ENCODE measurements at regions not wholly inside any gene's neighbourhood (a gene's known extent, or its start where the extent isn't known, plus 50 kb on each side); places are given as distances from the start of the nearest gene placed in this dataset.

GRCh38 chr6:121755485-121755884, 320.0 kb downstream of the GJA1 start:
- Histone ChIP-seq H3K4me3 (no peak overlapping the region), H3K27me3 (no peaks in the 10 kb centered on the region), H3K9me3 (no peaks in the 10 kb centered on the region), H3K4me1 (peaks cover 0 to 4% (median 0%) of the 10 kb centered on the region in 3 donors), H3K27ac (peak overlapping the region in 1 of 4 donors; percentile 4), H3K36me3 (no peaks in the 10 kb centered on the region)
- no peak for ATAC-seq
- TF ChIP-seq POLR2A (IDR thresholded peaks at IDR 0.05): no peak
- TF ChIP-seq EP300 (IDR thresholded peaks at IDR 0.05): no peak
- TF ChIP-seq, protein P1, sequence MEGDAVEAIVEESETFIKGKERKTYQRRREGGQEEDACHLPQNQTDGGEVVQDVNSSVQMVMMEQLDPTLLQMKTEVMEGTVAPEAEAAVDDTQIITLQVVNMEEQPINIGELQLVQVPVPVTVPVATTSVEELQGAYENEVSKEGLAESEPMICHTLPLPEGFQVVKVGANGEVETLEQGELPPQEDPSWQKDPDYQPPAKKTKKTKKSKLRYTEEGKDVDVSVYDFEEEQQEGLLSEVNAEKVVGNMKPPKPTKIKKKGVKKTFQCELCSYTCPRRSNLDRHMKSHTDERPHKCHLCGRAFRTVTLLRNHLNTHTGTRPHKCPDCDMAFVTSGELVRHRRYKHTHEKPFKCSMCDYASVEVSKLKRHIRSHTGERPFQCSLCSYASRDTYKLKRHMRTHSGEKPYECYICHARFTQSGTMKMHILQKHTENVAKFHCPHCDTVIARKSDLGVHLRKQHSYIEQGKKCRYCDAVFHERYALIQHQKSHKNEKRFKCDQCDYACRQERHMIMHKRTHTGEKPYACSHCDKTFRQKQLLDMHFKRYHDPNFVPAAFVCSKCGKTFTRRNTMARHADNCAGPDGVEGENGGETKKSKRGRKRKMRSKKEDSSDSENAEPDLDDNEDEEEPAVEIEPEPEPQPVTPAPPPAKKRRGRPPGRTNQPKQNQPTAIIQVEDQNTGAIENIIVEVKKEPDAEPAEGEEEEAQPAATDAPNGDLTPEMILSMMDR (IDR thresholded peaks at IDR 0.05): no peak
- TF ChIP-seq POLR2AphosphoS5 (IDR thresholded peaks at IDR 0.05): no peak
- 83 to 100% methylated on average over 1 of the region's 1 CpG for WGBS, 2 donors (ENCODE audit: low coverage in 1 of 2)

DNA sequence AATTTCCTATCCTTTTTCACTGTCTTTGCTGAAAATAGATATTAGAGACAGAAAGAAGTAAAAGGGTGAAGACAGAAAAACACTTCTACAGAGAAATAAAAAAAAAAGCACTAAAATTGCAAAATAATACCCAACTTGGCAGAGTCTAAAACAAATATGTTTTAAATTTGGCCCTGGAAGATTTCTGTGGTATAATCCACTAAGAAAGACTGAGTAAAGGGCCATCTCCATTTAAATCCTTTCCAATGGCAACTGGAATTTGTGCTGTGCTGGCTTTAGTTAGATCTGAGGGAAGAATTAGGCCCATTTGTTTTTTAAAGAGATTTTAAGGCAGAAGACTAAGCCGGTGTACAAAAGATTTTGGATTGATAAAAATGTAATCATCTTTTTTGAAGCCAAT, 321.2 kb downstream of the GJA1 start:
- no peak overlapping the region for H3K4me3 ChIP-seq
- H3K36me3 ChIP-seq: no peaks in the 10 kb centered on the region
- 47 to 67% methylated on average over 1 of the region's 1 CpG for WGBS, 2 donors (ENCODE audit: low coverage in 1 of 2)
- no peaks in the 10 kb centered on the region for H3K9me3 ChIP-seq
- ATAC-seq: no peak
- H3K4me1 ChIP-seq: peaks cover 0 to 4% (median 0%) of the 10 kb centered on the region in 3 donors
- TF ChIP-seq, protein P1 (IDR thresholded peaks at IDR 0.05): no peak
- TF ChIP-seq POLR2AphosphoS5 (IDR thresholded peaks at IDR 0.05) (no peak), POLR2A (IDR thresholded peaks at IDR 0.05) (no peak), EP300 (IDR thresholded peaks at IDR 0.05) (no peak)
- H3K27ac ChIP-seq: no peak overlapping the region
- no peaks in the 10 kb centered on the region for H3K27me3 ChIP-seq

DNA sequence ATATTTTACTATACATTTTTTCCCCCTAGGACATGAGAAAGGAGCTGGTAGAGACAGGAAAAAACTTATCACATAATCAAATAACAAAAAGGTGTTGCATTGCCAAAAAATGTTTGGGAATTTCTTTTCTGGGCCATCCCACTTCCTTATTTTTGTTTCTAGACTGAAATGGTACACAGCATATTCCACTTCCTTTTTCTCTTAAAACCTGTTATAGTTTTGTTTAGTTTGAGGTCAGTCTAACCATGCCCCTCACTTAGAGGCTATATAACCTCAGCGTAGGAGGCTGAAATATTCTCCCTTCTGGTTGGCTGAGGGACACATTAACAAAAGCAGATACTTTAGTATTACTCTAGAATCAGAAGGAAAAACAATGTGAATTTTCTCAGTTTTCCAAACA, 323.9 kb downstream of the GJA1 start:
- WGBS, 2 donors (ENCODE audit: low coverage in 1 of 2): 64 to 100% methylated on average over 1 of the region's 1 CpG
- no peak overlapping the region for H3K27ac ChIP-seq
- peaks cover 0 to 8% (median 0%) of the 10 kb centered on the region in 3 donors for H3K9me3 ChIP-seq
- H3K27me3 ChIP-seq: no peaks in the 10 kb centered on the region
- TF ChIP-seq EP300 (IDR thresholded peaks at IDR 0.05): no peak
- no peak for TF ChIP-seq POLR2AphosphoS5 (IDR thresholded peaks at IDR 0.05)
- TF ChIP-seq POLR2A (IDR thresholded peaks at IDR 0.05): no peak
- TF ChIP-seq, protein P1 (IDR thresholded peaks at IDR 0.05): no peak
- no peak overlapping the region for H3K4me3 ChIP-seq
- ATAC-seq: no peak
- no peaks in the 10 kb centered on the region for H3K36me3 ChIP-seq
- peaks cover 0 to 4% (median 0%) of the 10 kb centered on the region in 3 donors for H3K4me1 ChIP-seq

GRCh38 chr6:121760191-121760590, 324.7 kb downstream of the GJA1 start:
- Histone ChIP-seq H3K27me3 (no peaks in the 10 kb centered on the region), H3K4me1 (peaks cover 0 to 4% (median 0%) of the 10 kb centered on the region in 3 donors), H3K4me3 (no peak overlapping the region), H3K9me3 (peaks cover 0 to 8% (median 0%) of the 10 kb centered on the region in 3 donors), H3K27ac (no peak overlapping the region), H3K36me3 (no peaks in the 10 kb centered on the region)
- TF ChIP-seq, protein P1 (IDR thresholded peaks at IDR 0.05): no peak
- TF ChIP-seq POLR2A (IDR thresholded peaks at IDR 0.05) (no peak), EP300 (IDR thresholded peaks at IDR 0.05) (no peak), POLR2AphosphoS5 (IDR thresholded peaks at IDR 0.05) (no peak)
- ATAC-seq: no peak
- 88 to 100% methylated on average over 2 to 3 of the region's 11 CpGs for WGBS, 2 donors (ENCODE audit: low coverage in 1 of 2)

DNA sequence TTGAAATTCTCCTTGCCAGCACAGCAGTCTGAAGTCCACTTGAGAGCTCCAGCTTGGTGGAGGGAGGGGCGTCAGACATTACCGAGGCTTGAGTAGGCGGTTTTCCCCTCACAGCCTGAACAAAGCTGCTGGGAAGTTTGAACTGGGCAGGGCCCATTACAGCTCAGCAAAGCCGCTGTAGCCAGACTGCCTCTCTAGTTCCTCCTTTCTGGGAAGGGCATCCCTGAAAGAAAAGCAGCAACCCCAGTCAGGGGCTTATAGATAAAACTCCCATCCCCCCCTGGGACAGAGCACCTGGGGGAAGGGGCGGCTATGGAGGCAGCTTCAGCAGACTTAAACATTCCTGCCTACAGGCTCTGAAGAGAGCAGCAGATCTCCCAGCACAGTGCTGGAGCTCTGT, 325.3 kb downstream of the GJA1 start:
- H3K4me1 ChIP-seq: peaks cover 0 to 4% (median 0%) of the 10 kb centered on the region in 3 donors
- no peaks in the 10 kb centered on the region for H3K27me3 ChIP-seq
- no peak overlapping the region for H3K27ac ChIP-seq
- TF ChIP-seq, protein P1 (IDR thresholded peaks at IDR 0.05): no peak
- TF ChIP-seq POLR2AphosphoS5 (IDR thresholded peaks at IDR 0.05) (no peak), POLR2A (IDR thresholded peaks at IDR 0.05) (no peak), EP300 (IDR thresholded peaks at IDR 0.05) (no peak)
- no peaks in the 10 kb centered on the region for H3K36me3 ChIP-seq
- WGBS, 2 donors (ENCODE audit: low coverage in 1 of 2): no CpG with 5 or more reads among the region's 5 CpGs
- no peak overlapping the region for H3K4me3 ChIP-seq
- H3K9me3 ChIP-seq: peaks cover 0 to 8% (median 0%) of the 10 kb centered on the region in 3 donors
- ATAC-seq: no peak

Measured in gastroesophageal sphincter (tissue), 4 donors.